Loucy (cell line): ENCODE measurements at regions not wholly inside any gene's neighbourhood (a gene's known extent, or its start where the extent isn't known, plus 50 kb on each side); places are given as distances from the start of the nearest gene placed in this dataset.
A peak's percentile ranks its signal among the peaks of the same experiment; 100 is the strongest.

Experiments used
- H2AFZ ChIP-seq: fragments of 200-600 bp; sonication (generic); 2 replicates; pipeline ENCODE4 v1.6.0; 2016; ENCODE audit warnings: antibody characterized with exemption, mild to moderate bottlenecking, low read length, moderate library complexity
- H3F3A ChIP-seq: fragments of 200-600 bp; 2 replicates; pipeline ENCODE4 v1.6.0; 2016; ENCODE audit warnings: antibody characterized with exemption, low read depth, mild to moderate bottlenecking
- H3K27me3 ChIP-seq: fragments of 200-600 bp; sonication (generic); 2 replicates; pipeline ENCODE4 v1.6.1; 2014; ENCODE audit warnings: low read length, mild to moderate bottlenecking; ENCODE audit not compliant: insufficient read depth, poor library complexity, severe bottlenecking
- H3K36me3 ChIP-seq: fragments of 200-600 bp; sonication (generic); 2 replicates; pipeline ENCODE4 v1.6.1; 2016; ENCODE audit warnings: low read length; ENCODE audit not compliant: insufficient read depth
- H3K4me1 ChIP-seq: fragments of 200-600 bp; sonication (generic); 2 replicates; pipeline ENCODE4 v1.5.1; 2014; ENCODE audit warnings: low read length, mild to moderate bottlenecking; ENCODE audit not compliant: insufficient read depth, poor library complexity, severe bottlenecking
- H3K4me2 ChIP-seq: fragments of 200-600 bp; sonication (generic); 2 replicates; pipeline ENCODE4 v1.6.0; 2014; ENCODE audit warnings: antibody characterized with exemption, low read length, low read depth, mild to moderate bottlenecking; ENCODE audit not compliant: poor library complexity, severe bottlenecking
- H3K4me3 ChIP-seq: fragments of 200-600 bp; sonication (generic); 2 replicates; pipeline ENCODE4 v1.5.1; 2014; ENCODE audit warnings: low read length, mild to moderate bottlenecking, mixed read lengths; ENCODE audit not compliant: poor library complexity, severe bottlenecking
- H3K79me2 ChIP-seq: fragments of 200-600 bp; sonication (generic); 2 replicates; pipeline ENCODE4 v1.6.1; 2014; ENCODE audit warnings: low read length; ENCODE audit not compliant: insufficient read depth
- H3K9ac ChIP-seq: fragments of 200-600 bp; sonication (generic); 2 replicates; pipeline ENCODE4 v1.6.0; 2014; ENCODE audit warnings: mild to moderate bottlenecking, low read depth, low read length, moderate library complexity; ENCODE audit not compliant: poor library complexity, severe bottlenecking
- H3K9me2 ChIP-seq: fragments of 200-600 bp; sonication (generic); replicated peaks from 2 replicates; pipeline ENCODE4 v1.6.1; 2016; ENCODE audit warnings: low read depth, low read length, mixed read lengths
- H3K9me3 ChIP-seq: fragments of 200-600 bp; sonication (generic); 2 replicates; pipeline ENCODE4 v1.6.1; 2014; ENCODE audit warnings: mild to moderate bottlenecking, antibody characterized with exemption, low read length, low read depth; ENCODE audit not compliant: insufficient read depth
- H4K20me1 ChIP-seq: fragments of 200-600 bp; sonication (generic); 2 replicates; pipeline ENCODE4 v1.6.0; 2014; ENCODE audit warnings: antibody characterized with exemption, low read length, mild to moderate bottlenecking; ENCODE audit not compliant: insufficient read depth, poor library complexity, severe bottlenecking
- CTCF ChIP-seq: fragments of 200-600 bp; sonication (generic); conservative IDR thresholded peaks from 2 replicates; pipeline ENCODE4 v1.5.1; 2014; ENCODE audit warnings: mild to moderate bottlenecking, antibody characterized with exemption, low read length
- EZH2phosphoT487 ChIP-seq: fragments of 200-600 bp; IDR thresholded peaks from 2 replicates; pipeline ENCODE4 v1.6.1; 2018; ENCODE audit warnings: antibody characterized with exemption, mild to moderate bottlenecking, moderate library complexity, borderline replicate concordance

DNA sequence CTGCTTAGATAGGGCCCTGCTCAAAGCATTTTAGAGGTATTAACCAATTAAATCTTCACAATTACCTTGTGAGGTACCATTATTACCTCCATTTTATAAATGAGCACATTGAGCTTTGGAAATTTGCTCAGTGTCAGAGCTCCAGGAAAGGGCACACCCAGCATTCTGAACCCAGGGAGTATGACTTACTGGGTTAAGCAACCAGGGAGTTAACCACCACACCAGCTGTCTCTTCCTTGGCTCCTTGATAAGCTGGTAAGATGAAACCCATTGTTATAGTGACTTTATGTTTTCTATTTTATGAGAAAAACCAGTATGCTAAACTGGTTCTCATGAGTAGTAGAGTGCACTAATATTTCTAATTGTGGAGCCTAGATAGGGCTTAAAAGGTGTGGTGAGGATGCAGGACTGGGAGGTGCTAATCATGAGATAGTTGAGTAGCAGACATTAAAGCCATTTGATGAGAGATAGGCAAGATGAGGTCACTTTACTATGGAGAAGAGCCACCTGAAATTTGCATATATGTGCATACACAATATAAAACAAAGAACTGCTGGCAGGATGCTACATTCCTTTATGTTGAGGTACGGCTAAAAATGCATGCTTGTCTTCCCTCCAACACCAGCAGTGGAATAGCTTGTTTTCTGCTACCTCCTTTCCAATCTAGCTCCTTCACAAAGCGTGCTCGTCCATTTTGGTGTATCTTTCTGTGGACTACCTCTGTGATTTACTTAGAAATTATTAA, 556.1 kb downstream of the SPRY1 start:
- Histone ChIP-seq H2AFZ (no peak overlapping the region), H3K9ac (no peak overlapping the region), H3K36me3 (no peaks in the 10 kb centered on the region), H3K27me3 (no peaks in the 10 kb centered on the region), H3K79me2 (no peaks in the 10 kb centered on the region), H3K4me2 (no peak overlapping the region), H3K9me2 (no peaks in the 10 kb centered on the region), H3F3A (no peaks in the 10 kb centered on the region), H3K9me3 (no peaks in the 10 kb centered on the region), H3K4me3 (no peak overlapping the region), H3K4me1 (no peaks in the 10 kb centered on the region), H4K20me1 (no peaks in the 10 kb centered on the region)
- TF ChIP-seq EZH2phosphoT487: no peak
- no peak for TF ChIP-seq CTCF

- Histone ChIP-seq H3K9ac (no peak overlapping the region), H3K79me2 (no peaks in the 10 kb centered on the region), H3K36me3 (no peaks in the 10 kb centered on the region), H2AFZ (no peak overlapping the region), H3K9me3 (no peaks in the 10 kb centered on the region), H3K27me3 (no peaks in the 10 kb centered on the region), H3K4me1 (no peaks in the 10 kb centered on the region), H3F3A (no peaks in the 10 kb centered on the region), H3K9me2 (no peaks in the 10 kb centered on the region), H3K4me3 (no peak overlapping the region), H4K20me1 (no peaks in the 10 kb centered on the region), H3K4me2 (no peak overlapping the region)
- TF ChIP-seq CTCF (no peak), EZH2phosphoT487 (no peak)
Measured at GRCh38 chr4:123953566-123953965, 557.0 kb downstream of the SPRY1 start.

DNA sequence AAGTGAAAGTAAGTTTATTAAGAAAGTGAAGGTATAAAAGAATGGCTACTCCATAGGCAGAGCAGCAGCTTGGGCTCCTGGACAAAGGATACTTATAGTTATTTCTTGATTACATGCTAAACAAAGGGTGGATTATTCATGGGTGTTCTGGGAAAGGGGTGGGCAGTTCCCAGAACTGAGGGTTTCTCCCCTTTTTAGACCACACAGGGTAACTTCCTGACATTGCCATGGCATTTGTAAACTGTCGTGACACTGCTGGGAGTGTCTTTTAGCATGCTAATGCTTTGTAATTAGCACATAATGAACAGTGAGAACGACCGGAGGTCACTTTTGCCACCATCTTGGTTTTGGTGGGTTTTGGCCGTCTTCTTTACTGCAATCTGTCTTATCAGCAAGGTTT, 557.6 kb downstream of the SPRY1 start:
- no peaks in the 10 kb centered on the region for H3K9me2 ChIP-seq
- H4K20me1 ChIP-seq: no peaks in the 10 kb centered on the region
- peak overlapping the region; percentile 18 for H3K4me2 ChIP-seq
- H3K9me3 ChIP-seq: no peaks in the 10 kb centered on the region
- no peaks in the 10 kb centered on the region for H3F3A ChIP-seq
- no peak overlapping the region for H3K9ac ChIP-seq
- 0 out of 2 replicates have a peak overlapping the region, but pooled peaks have one; percentile 32 for H2AFZ ChIP-seq
- no peak overlapping the region for H3K4me3 ChIP-seq
- H3K79me2 ChIP-seq: no peaks in the 10 kb centered on the region
- H3K27me3 ChIP-seq: no peaks in the 10 kb centered on the region
- H3K4me1 ChIP-seq: no peaks in the 10 kb centered on the region
- TF ChIP-seq CTCF (no peak), EZH2phosphoT487 (no peak)
- H3K36me3 ChIP-seq: no peaks in the 10 kb centered on the region
